Daoy (cell line): ENCODE measurements at regions not wholly inside any gene's neighbourhood (a gene's known extent, or its start where the extent isn't known, plus 50 kb on each side); places are given as distances from the start of the nearest gene placed in this dataset.
A peak's percentile ranks its signal among the peaks of the same experiment; 100 is the strongest.
"Not testable (repeated sequence)": the region's sequence is repeated elsewhere in the genome, so short reads cannot be mapped to it uniquely, and the experiment has no call there.

Source experiments
- DNase-seq: peaks from one replicate; pipeline ENCODE4 v3.0.0-alpha.2; 2015; ENCODE audit warnings: low read depth

GRCh38 chr3:147471741-147472140 lies 62.6 kb downstream of the ZIC1 start:
- no peak for DNase-seq

GRCh38 chr3:147472846-147473245 lies 63.7 kb downstream of the ZIC1 start:
- no peak for DNase-seq

GRCh38 chr3:147483145-147483544 lies 74.0 kb downstream of the ZIC1 start:
- no peak for DNase-seq

GRCh38 chr3:147483578-147483977 lies 74.4 kb downstream of the ZIC1 start:
- DNase-seq = no peak

- DNase-seq = no peak
Measured at GRCh38 chr3:147493065-147493464, 83.9 kb downstream of the ZIC1 start.

GRCh38 chr3:147493666-147494065 lies 84.5 kb downstream of the ZIC1 start:
- peak; percentile 16 for DNase-seq

GRCh38 chr3:147497286-147497685 lies 88.1 kb downstream of the ZIC1 start:
- DNase-seq = no peak

GRCh38 chr3:147507638-147508286 lies 98.6 kb downstream of the ZIC1 start:
- no peak for DNase-seq

GRCh38 chr3:147509448-147509847 lies 100.3 kb downstream of the ZIC1 start:
- no peak for DNase-seq

GRCh38 chr3:147513785-147514184 lies 104.6 kb downstream of the ZIC1 start:
- DNase-seq = no peak

GRCh38 chr3:147514366-147515160 lies 105.4 kb downstream of the ZIC1 start:
- DNase-seq = no peak

GRCh38 chr3:147518465-147518864 lies 109.3 kb downstream of the ZIC1 start:
- DNase-seq = no peak

GRCh38 chr3:147521646-147522045 lies 112.5 kb downstream of the ZIC1 start:
- DNase-seq = peak; percentile 9

GRCh38 chr3:147522780-147523179 lies 113.6 kb downstream of the ZIC1 start:
- DNase-seq = not testable (repeated sequence)

- DNase-seq = no peak
Measured at GRCh38 chr3:147529551-147529950, 120.4 kb downstream of the ZIC1 start.

- DNase-seq = no peak
Measured at GRCh38 chr3:147538034-147538433, 128.9 kb downstream of the ZIC1 start.

GRCh38 chr3:147540921-147541320 lies 131.8 kb downstream of the ZIC1 start:
- no peak for DNase-seq

GRCh38 chr3:147544290-147544689 lies 135.1 kb downstream of the ZIC1 start:
- no peak for DNase-seq

GRCh38 chr3:147551491-147551890 lies 142.3 kb downstream of the ZIC1 start:
- no peak for DNase-seq

GRCh38 chr3:147554332-147554731 lies 145.2 kb downstream of the ZIC1 start:
- DNase-seq = no peak

GRCh38 chr3:147572970-147573340 lies 163.8 kb downstream of the ZIC1 start:
- peak; percentile 55 for DNase-seq

- DNase-seq = no peak
Measured at GRCh38 chr3:147574621-147575020, 165.5 kb downstream of the ZIC1 start.

- no peak for DNase-seq
Measured at GRCh38 chr3:147575391-147575790, 166.2 kb downstream of the ZIC1 start.

GRCh38 chr3:147582642-147583041 lies 173.5 kb downstream of the ZIC1 start:
- no peak for DNase-seq
